ENCODE measurements at regions not wholly inside any gene's neighbourhood (a gene's known extent, or its start where the extent isn't known, plus 50 kb on each side); places are given as distances from the start of the nearest gene placed in this dataset.

DNA sequence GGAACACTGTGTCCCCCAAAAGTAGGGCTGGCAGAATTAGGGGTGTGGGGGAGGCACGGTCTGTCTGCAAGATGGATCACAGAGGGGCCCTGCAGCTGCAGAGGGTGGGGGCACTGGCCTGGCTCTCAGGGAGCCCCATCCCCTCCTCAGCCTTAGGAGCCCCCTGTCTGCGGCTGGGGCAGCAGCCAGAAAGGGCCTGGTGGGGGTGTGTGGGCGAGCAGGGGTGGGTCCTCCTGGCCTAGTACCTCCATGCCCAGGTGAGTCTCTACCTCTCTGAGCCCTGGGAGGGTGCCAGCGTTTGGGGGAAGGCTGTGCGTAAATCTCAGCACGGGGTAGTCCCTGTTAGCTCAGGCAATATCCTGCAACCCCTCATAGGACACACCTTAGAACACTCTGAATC, 280.5 kb upstream of the PPP2R2D start:
- Histone ChIP-seq H3K4me3 (ENCODE audit: severe bottlenecking) (no peak overlapping the region), H3K4me1 (ENCODE audit: insufficient read depth, poor library complexity, severe bottlenecking) (no peaks in the 10 kb centered on the region), H3K36me3 (ENCODE audit: low read depth) (no peaks in the 10 kb centered on the region), H3K9me3 (ENCODE audit: severe bottlenecking) (peaks cover 3% of the 10 kb centered on the region), H3K27ac (ENCODE audit: poor library complexity, severe bottlenecking) (no peak overlapping the region), H3K27me3 (ENCODE audit: insufficient read depth, poor library complexity, severe bottlenecking) (no peaks in the 10 kb centered on the region)
- ATAC-seq (ENCODE audit: low read depth), result no peak
- DNase-seq (ENCODE audit: low spot score), result no peak
- no peak for TF ChIP-seq CTCF (IDR thresholded peaks at IDR 0.05; ENCODE audit: poor library complexity, severe bottlenecking)

DNA sequence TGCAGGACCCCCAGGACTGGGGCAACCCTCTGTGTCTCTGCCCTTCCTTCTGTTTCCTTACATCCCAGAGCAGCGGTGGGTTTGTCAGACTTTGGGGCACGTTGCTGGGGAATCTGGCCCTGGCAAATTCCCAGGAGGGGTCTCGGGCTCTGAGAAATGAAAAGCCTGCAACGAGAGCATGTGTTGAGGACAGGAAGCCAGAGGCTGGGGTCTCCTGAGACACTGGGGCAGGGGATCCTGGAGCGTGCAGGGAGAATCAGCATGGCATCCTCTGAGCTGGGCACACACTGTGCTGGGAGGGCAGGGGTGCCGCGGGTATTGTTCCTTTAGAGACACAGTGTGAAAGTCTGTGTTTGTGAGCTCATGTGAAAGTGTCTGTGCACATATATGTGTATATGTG, 279.9 kb upstream of the PPP2R2D start:
- H3K36me3 ChIP-seq (ENCODE audit: low read depth), result no peaks in the 10 kb centered on the region
- no peak for TF ChIP-seq CTCF (IDR thresholded peaks at IDR 0.05; ENCODE audit: poor library complexity, severe bottlenecking)

GRCh38 chr10:131621784-131622624, 278.8 kb upstream of the PPP2R2D start:
- no peaks in the 10 kb centered on the region for H3K27me3 ChIP-seq (ENCODE audit: insufficient read depth, poor library complexity, severe bottlenecking)
- H3K4me1 ChIP-seq (ENCODE audit: insufficient read depth, poor library complexity, severe bottlenecking), result no peaks in the 10 kb centered on the region
- DNase-seq (ENCODE audit: low spot score) (no peak), ATAC-seq (ENCODE audit: low read depth) (peak; percentile 91)
- H3K4me3 ChIP-seq (ENCODE audit: severe bottlenecking), result no peak overlapping the region
- TF ChIP-seq CTCF (IDR thresholded peaks at IDR 0.05; ENCODE audit: poor library complexity, severe bottlenecking), result no peak
- H3K9me3 ChIP-seq (ENCODE audit: severe bottlenecking), result peaks cover 3% of the 10 kb centered on the region
- peak overlapping the region; percentile 44 for H3K27ac ChIP-seq (ENCODE audit: poor library complexity, severe bottlenecking)
- H3K36me3 ChIP-seq (ENCODE audit: low read depth), result no peaks in the 10 kb centered on the region

More for the DNA sequence above, 279.9 kb upstream of the PPP2R2D start:
- no peak overlapping the region for H3K4me3 ChIP-seq (ENCODE audit: severe bottlenecking)
- peaks cover 3% of the 10 kb centered on the region for H3K9me3 ChIP-seq (ENCODE audit: severe bottlenecking)
- DNase-seq (ENCODE audit: low spot score) (no peak), ATAC-seq (ENCODE audit: low read depth) (no peak)
- H3K27me3 ChIP-seq (ENCODE audit: insufficient read depth, poor library complexity, severe bottlenecking), result no peaks in the 10 kb centered on the region
- H3K4me1 ChIP-seq (ENCODE audit: insufficient read depth, poor library complexity, severe bottlenecking), result no peaks in the 10 kb centered on the region
- H3K27ac ChIP-seq (ENCODE audit: poor library complexity, severe bottlenecking), result no peak overlapping the region

GRCh38 chr10:131625041-131625440, 275.8 kb upstream of the PPP2R2D start:
- TF ChIP-seq CTCF (IDR thresholded peaks at IDR 0.05; ENCODE audit: poor library complexity, severe bottlenecking), result no peak
- Histone ChIP-seq H3K9me3 (ENCODE audit: severe bottlenecking) (peaks cover 3% of the 10 kb centered on the region), H3K4me3 (ENCODE audit: severe bottlenecking) (no peak overlapping the region), H3K4me1 (ENCODE audit: insufficient read depth, poor library complexity, severe bottlenecking) (no peaks in the 10 kb centered on the region), H3K27me3 (ENCODE audit: insufficient read depth, poor library complexity, severe bottlenecking) (no peaks in the 10 kb centered on the region), H3K36me3 (ENCODE audit: low read depth) (no peaks in the 10 kb centered on the region), H3K27ac (ENCODE audit: poor library complexity, severe bottlenecking) (no peak overlapping the region)
- ATAC-seq (ENCODE audit: low read depth), result no peak
- DNase-seq (ENCODE audit: low spot score), result no peak

DNA sequence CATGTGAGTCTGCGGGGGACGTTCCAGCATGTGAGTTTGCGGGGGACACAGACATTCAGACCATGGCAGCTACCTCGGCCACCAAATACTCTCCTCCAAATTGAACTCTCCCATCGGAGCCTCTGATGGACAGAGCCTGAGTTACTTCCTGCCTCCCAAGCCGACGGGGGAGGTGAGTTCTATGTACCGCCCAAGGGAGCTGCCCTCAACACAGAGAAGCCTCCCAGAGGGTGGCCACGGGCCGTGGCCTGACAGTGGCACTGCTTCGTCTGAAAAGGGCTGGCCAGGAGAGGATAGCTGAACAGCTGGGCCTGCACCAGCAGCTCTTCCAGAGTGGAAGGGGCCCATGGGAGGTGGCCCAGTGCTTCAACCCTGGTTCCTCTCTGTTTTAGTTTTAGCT, 274.5 kb upstream of the PPP2R2D start:
- Histone ChIP-seq H3K27me3 (ENCODE audit: insufficient read depth, poor library complexity, severe bottlenecking) (no peaks in the 10 kb centered on the region), H3K4me3 (ENCODE audit: severe bottlenecking) (no peak overlapping the region), H3K36me3 (ENCODE audit: low read depth) (no peaks in the 10 kb centered on the region), H3K9me3 (ENCODE audit: severe bottlenecking) (peaks cover 3% of the 10 kb centered on the region), H3K27ac (ENCODE audit: poor library complexity, severe bottlenecking) (no peak overlapping the region), H3K4me1 (ENCODE audit: insufficient read depth, poor library complexity, severe bottlenecking) (no peaks in the 10 kb centered on the region)
- ATAC-seq (ENCODE audit: low read depth) (no peak), DNase-seq (ENCODE audit: low spot score) (no peak)
- no peak for TF ChIP-seq CTCF (IDR thresholded peaks at IDR 0.05; ENCODE audit: poor library complexity, severe bottlenecking)
